ENCODE measurements at regions not wholly inside any gene's neighbourhood (a gene's known extent, or its start where the extent isn't known, plus 50 kb on each side); places are given as distances from the start of the nearest gene placed in this dataset.

GRCh38 chr19:27652796-27653195 is 1560.2 kb downstream of the UQCRFS1 start:
- no peaks in the 10 kb centered on the region for H3K36me3 Mint-ChIP-seq
- ATAC-seq (replicated peaks in 1 of 4) (no peak), DNase-seq (no peak)
- Histone ChIP-seq H3K36me3 (ENCODE audit: control insufficient read depth in 2 of 2, extremely low read depth in 1 of 2, insufficient read depth in 1 of 2, low read length in 1 of 2) (no peaks in the 10 kb centered on the region), H3K27ac (ENCODE audit: low read length) (no peak overlapping the region), H3K4me3 (ENCODE audit: control insufficient read depth in 1 of 2, extremely low read depth in 1 of 2, low read length in 1 of 2) (no peak overlapping the region), H3K27me3 (replicated peaks in 1 of 2; ENCODE audit: control insufficient read depth in 2 of 2, extremely low read depth in 1 of 2, insufficient read depth in 2 of 2, low read length in 1 of 2) (no peaks in the 10 kb centered on the region), H3K4me1 (ENCODE audit: control insufficient read depth in 1 of 2, extremely low read depth in 1 of 2, insufficient read depth in 2 of 2, low read length in 2 of 2) (no peaks in the 10 kb centered on the region), H3K9me3 (no peaks in the 10 kb centered on the region)
- CTCF ChIA-PET = no interaction called here
- no peaks in the 10 kb centered on the region for H3K27me3 Mint-ChIP-seq
- H3K4me1 Mint-ChIP-seq = no peaks in the 10 kb centered on the region
- POLR2A ChIA-PET = no interaction called here
- peaks cover 52 to 74% (median 59%) of the 10 kb centered on the region in 3 donors for H3K9me3 Mint-ChIP-seq
- H3K27ac Mint-ChIP-seq = no peak overlapping the region
- WGBS (ENCODE audit: insufficient coverage) = 58% methylated on average over 2 of the region's 3 CpGs
- H3K4me3 Mint-ChIP-seq = no peak overlapping the region

GRCh38 chr19:27652281-27652680 is 1560.7 kb downstream of the UQCRFS1 start:
- ATAC-seq (replicated peaks in 1 of 4) = no peak
- Histone ChIP-seq H3K36me3 (ENCODE audit: control insufficient read depth in 2 of 2, extremely low read depth in 1 of 2, insufficient read depth in 1 of 2, low read length in 1 of 2) (no peaks in the 10 kb centered on the region), H3K27me3 (replicated peaks in 1 of 2; ENCODE audit: control insufficient read depth in 2 of 2, extremely low read depth in 1 of 2, insufficient read depth in 2 of 2, low read length in 1 of 2) (no peaks in the 10 kb centered on the region), H3K9me3 (no peaks in the 10 kb centered on the region), H3K27ac (ENCODE audit: low read length) (no peak overlapping the region), H3K4me1 (ENCODE audit: control insufficient read depth in 1 of 2, extremely low read depth in 1 of 2, insufficient read depth in 2 of 2, low read length in 2 of 2) (no peaks in the 10 kb centered on the region), H3K4me3 (ENCODE audit: control insufficient read depth in 1 of 2, extremely low read depth in 1 of 2, low read length in 1 of 2) (no peak overlapping the region)
- H3K36me3 Mint-ChIP-seq = no peaks in the 10 kb centered on the region
- H3K4me1 Mint-ChIP-seq = no peaks in the 10 kb centered on the region
- H3K27me3 Mint-ChIP-seq = no peaks in the 10 kb centered on the region
- WGBS (ENCODE audit: insufficient coverage) = 80% methylated on average over 6 of the region's 8 CpGs
- H3K9me3 Mint-ChIP-seq = peaks cover 54 to 71% (median 55%) of the 10 kb centered on the region in 3 donors
- DNase-seq = no peak
- no peak overlapping the region for H3K27ac Mint-ChIP-seq
- ChIA-PET POLR2A (no interaction called here), CTCF (no interaction called here)
- no peak overlapping the region for H3K4me3 Mint-ChIP-seq

GRCh38 chr19:27647423-27647822 is 1565.5 kb downstream of the UQCRFS1 start:
- H3K27ac Mint-ChIP-seq = no peak overlapping the region
- CTCF ChIA-PET = no interaction called here
- POLR2A ChIA-PET = no interaction called here

GRCh38 chr19:27635401-27635800 is 1577.5 kb downstream of the UQCRFS1 start:
- ATAC-seq (replicated peaks in 1 of 4) = no peak
- no peak overlapping the region for H3K27ac ChIP-seq (ENCODE audit: low read length)
- no peaks in the 10 kb centered on the region for H3K36me3 ChIP-seq (ENCODE audit: control insufficient read depth in 2 of 2, extremely low read depth in 1 of 2, insufficient read depth in 1 of 2, low read length in 1 of 2)
- Mint-ChIP-seq H3K36me3 (no peaks in the 10 kb centered on the region), H3K27me3 (no peaks in the 10 kb centered on the region), H3K27ac (no peak overlapping the region), H3K4me1 (no peaks in the 10 kb centered on the region), H3K9me3 (peaks cover 16 to 48% (median 29%) of the 10 kb centered on the region in 3 donors), H3K4me3 (no peak overlapping the region)
- H3K4me3 ChIP-seq (ENCODE audit: control insufficient read depth in 1 of 2, extremely low read depth in 1 of 2, low read length in 1 of 2) = no peak overlapping the region
- DNase-seq = no peak
- ChIA-PET CTCF (no interaction called here), POLR2A (no interaction called here)
- no peaks in the 10 kb centered on the region for H3K4me1 ChIP-seq (ENCODE audit: control insufficient read depth in 1 of 2, extremely low read depth in 1 of 2, insufficient read depth in 2 of 2, low read length in 2 of 2)
- no CpG with 5 or more reads among the region's 1 CpG for WGBS (ENCODE audit: insufficient coverage)
- no peaks in the 10 kb centered on the region for H3K27me3 ChIP-seq (replicated peaks in 1 of 2; ENCODE audit: control insufficient read depth in 2 of 2, extremely low read depth in 1 of 2, insufficient read depth in 2 of 2, low read length in 1 of 2)
- peaks cover 5% of the 10 kb centered on the region for H3K9me3 ChIP-seq

More at GRCh38 chr19:27647423-27647822, 1565.5 kb downstream of the UQCRFS1 start:
- Histone ChIP-seq H3K9me3 (no peaks in the 10 kb centered on the region), H3K4me1 (ENCODE audit: control insufficient read depth in 1 of 2, extremely low read depth in 1 of 2, insufficient read depth in 2 of 2, low read length in 2 of 2) (no peaks in the 10 kb centered on the region), H3K36me3 (ENCODE audit: control insufficient read depth in 2 of 2, extremely low read depth in 1 of 2, insufficient read depth in 1 of 2, low read length in 1 of 2) (no peaks in the 10 kb centered on the region), H3K27ac (ENCODE audit: low read length) (no peak overlapping the region), H3K27me3 (replicated peaks in 1 of 2; ENCODE audit: control insufficient read depth in 2 of 2, extremely low read depth in 1 of 2, insufficient read depth in 2 of 2, low read length in 1 of 2) (no peaks in the 10 kb centered on the region), H3K4me3 (ENCODE audit: control insufficient read depth in 1 of 2, extremely low read depth in 1 of 2, low read length in 1 of 2) (no peak overlapping the region)
- no peak for ATAC-seq (replicated peaks in 1 of 4)
- H3K27me3 Mint-ChIP-seq = no peaks in the 10 kb centered on the region
- H3K4me1 Mint-ChIP-seq = no peaks in the 10 kb centered on the region
- peaks cover 27 to 40% (median 39%) of the 10 kb centered on the region in 3 donors for H3K9me3 Mint-ChIP-seq
- no peak overlapping the region for H3K4me3 Mint-ChIP-seq
- DNase-seq = no peak
- no peaks in the 10 kb centered on the region for H3K36me3 Mint-ChIP-seq
- WGBS (ENCODE audit: insufficient coverage) = 90% methylated on average over 2 of the region's 4 CpGs

DNA sequence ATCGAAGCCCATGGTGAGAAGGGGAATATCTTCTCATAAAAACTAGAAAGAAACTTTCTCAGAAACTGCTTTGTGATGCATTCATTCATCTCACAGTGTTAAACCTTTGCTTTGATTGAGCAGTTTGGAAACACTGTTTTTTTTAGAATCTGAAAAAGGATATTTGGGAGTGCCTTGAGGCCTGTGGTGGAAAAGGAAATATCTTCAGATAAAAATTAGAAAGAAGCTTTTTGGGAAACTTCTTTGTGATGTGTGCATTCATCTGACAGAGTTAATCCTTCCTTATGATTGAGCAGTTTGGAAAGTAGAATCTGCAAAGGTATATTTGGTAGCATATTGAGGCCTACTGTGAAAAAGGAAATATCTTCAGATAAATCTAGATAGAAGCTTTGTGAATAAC is 1594.9 kb downstream of the UQCRFS1 start:
- ChIA-PET POLR2A (no interaction called here), CTCF (no interaction called here)
- Histone ChIP-seq H3K27me3 (replicated peaks in 1 of 2; ENCODE audit: control insufficient read depth in 2 of 2, extremely low read depth in 1 of 2, insufficient read depth in 2 of 2, low read length in 1 of 2) (no peaks in the 10 kb centered on the region), H3K4me3 (ENCODE audit: control insufficient read depth in 1 of 2, extremely low read depth in 1 of 2, low read length in 1 of 2) (no peak overlapping the region), H3K9me3 (peaks cover 13% of the 10 kb centered on the region), H3K27ac (ENCODE audit: low read length) (no peak overlapping the region), H3K4me1 (ENCODE audit: control insufficient read depth in 1 of 2, extremely low read depth in 1 of 2, insufficient read depth in 2 of 2, low read length in 2 of 2) (no peaks in the 10 kb centered on the region), H3K36me3 (ENCODE audit: control insufficient read depth in 2 of 2, extremely low read depth in 1 of 2, insufficient read depth in 1 of 2, low read length in 1 of 2) (no peaks in the 10 kb centered on the region)
- no CpG with 5 or more reads among the region's 1 CpG for WGBS (ENCODE audit: insufficient coverage)
- Mint-ChIP-seq H3K9me3 (peaks cover 22 to 72% (median 34%) of the 10 kb centered on the region in 3 donors), H3K27ac (no peak overlapping the region), H3K4me1 (no peaks in the 10 kb centered on the region), H3K36me3 (peaks cover 4% of the 10 kb centered on the region), H3K4me3 (no peak overlapping the region), H3K27me3 (no peaks in the 10 kb centered on the region)
- ATAC-seq (replicated peaks in 1 of 4) = no peak
- DNase-seq = no peak

DNA sequence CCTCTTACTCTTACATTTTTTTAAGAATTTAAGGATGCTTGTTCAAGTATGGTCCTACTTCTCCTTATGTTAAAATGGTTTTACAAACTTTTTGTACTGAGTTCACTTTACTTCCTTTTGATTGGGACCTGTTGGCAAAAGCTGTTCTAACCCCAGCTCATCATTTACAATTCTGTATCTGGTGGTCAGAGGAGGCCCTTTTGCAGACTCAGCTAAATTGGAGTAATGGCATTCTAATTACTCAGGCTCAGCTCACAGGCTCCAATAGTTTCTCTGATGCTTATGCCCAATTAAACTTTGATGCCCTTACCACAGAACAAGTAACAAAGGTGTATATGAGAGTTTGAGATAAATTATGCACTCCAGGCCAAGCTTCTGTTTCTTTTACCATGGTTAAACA is 1632.0 kb downstream of the UQCRFS1 start:
- no peaks in the 10 kb centered on the region for H3K27me3 ChIP-seq (replicated peaks in 1 of 2; ENCODE audit: control insufficient read depth in 2 of 2, extremely low read depth in 1 of 2, insufficient read depth in 2 of 2, low read length in 1 of 2)
- Mint-ChIP-seq H3K4me3 (no peak overlapping the region), H3K36me3 (no peaks in the 10 kb centered on the region), H3K27me3 (no peaks in the 10 kb centered on the region), H3K9me3 (peaks cover 19 to 55% (median 33%) of the 10 kb centered on the region in 3 donors), H3K4me1 (no peaks in the 10 kb centered on the region), H3K27ac (no peak overlapping the region)
- DNase-seq = no peak
- no peaks in the 10 kb centered on the region for H3K4me1 ChIP-seq (ENCODE audit: control insufficient read depth in 1 of 2, extremely low read depth in 1 of 2, insufficient read depth in 2 of 2, low read length in 2 of 2)
- H3K36me3 ChIP-seq (ENCODE audit: control insufficient read depth in 2 of 2, extremely low read depth in 1 of 2, insufficient read depth in 1 of 2, low read length in 1 of 2) = no peaks in the 10 kb centered on the region
- ChIA-PET CTCF (interaction anchor here in 1 of 2 donors (0.6 kb wide), 1 partner anchor 30 kb away, joined by 4 read pairs; no protein-coding TSS in a partner anchor), POLR2A (no interaction called here)
- peaks cover 4% of the 10 kb centered on the region for H3K9me3 ChIP-seq
- no peak overlapping the region for H3K4me3 ChIP-seq (ENCODE audit: control insufficient read depth in 1 of 2, extremely low read depth in 1 of 2, low read length in 1 of 2)
- no peak overlapping the region for H3K27ac ChIP-seq (ENCODE audit: low read length)
- ATAC-seq (replicated peaks in 1 of 4) = no peak
